ENCODE measurements at regions not wholly inside any gene's neighbourhood (a gene's known extent, or its start where the extent isn't known, plus 50 kb on each side); places are given as distances from the start of the nearest gene placed in this dataset.

GRCh38 chr18:41206341-41206830 lies 748.6 kb upstream of the PIK3C3 start:
- TF ChIP-seq CTCF (IDR thresholded peaks at IDR 0.05; ENCODE audit: low read depth, low read length, poor library complexity, severe bottlenecking) (no peak), EZH2phosphoT487 (IDR thresholded peaks at IDR 0.05; ENCODE audit: borderline replicate concordance, low read length) (no peak)

Measured in DOHH2 (cell line).